Adrenal gland (tissue), 9 donors: ENCODE measurements at regions not wholly inside any gene's neighbourhood (a gene's known extent, or its start where the extent isn't known, plus 50 kb on each side); places are given as distances from the start of the nearest gene placed in this dataset.

Experiments used
- DNase-seq, 7 donors: peaks; one replicate each; pipeline ENCODE4 v3.0.0-alpha.2; 2019 to 2020
- H3K27ac ChIP-seq, 5 donors: fragments of 200-600 bp; sonication (generic) in 4 of 5; 1 replicate in 3 of 5; 2 replicates in 2 of 5; pipeline versions ENCODE4 v1.5.1 to v1.8.0; 2016 to 2020; ENCODE audit warnings: mild to moderate bottlenecking in 1 of 5
- H3K27me3 ChIP-seq: fragments of 200-600 bp; 2 replicates; pipeline ENCODE4 v1.8.0; 2021
- H3K36me3 ChIP-seq, 2 donors: fragments of 200-600 bp; replicated peaks in 1 of 2; 1 replicate in 1 of 2; 2 replicates in 1 of 2; pipeline versions ENCODE4 v1.5.1 to v1.8.0; 2018 to 2022
- H3K4me1 ChIP-seq, 2 donors: fragments of 200-600 bp; replicated peaks in 1 of 2; 1 replicate in 1 of 2; 2 replicates in 1 of 2; pipeline versions ENCODE4 v1.5.1 to v1.8.0; 2018 to 2021
- H3K4me3 ChIP-seq, 4 donors: fragments of 200-600 bp; sonication (generic) in 3 of 4; one replicate each; pipeline ENCODE4 v1.5.1; 2016 to 2018
- H3K9me3 ChIP-seq, 3 donors: fragments of 200-600 bp; sonication (generic) in 1 of 3; replicated peaks in 1 of 3; 1 replicate in 2 of 3; 2 replicates in 1 of 3; pipeline versions ENCODE4 v1.5.1 to v1.8.0; 2016 to 2021
- POLR2A ChIP-seq, 2 donors: fragments of 450-650 bp; IDR thresholded peaks; one replicate each; pipeline ENCODE4 v1.6.1; 2017; ENCODE audit warnings: antibody characterized with exemption in 2 of 2, mild to moderate bottlenecking in 2 of 2, moderate library complexity in 1 of 2
- WGBS, 4 donors: extraction: QIAGEN DNeasy Blood & Tissue Kit in 2 of 4; methylation state at CpG; one replicate each; pipeline versions ENCODE4 v1.1.5 to v1.1.7; 2013 to 2017; 5-methylcytosine and 5-hydroxymethylcytosine counted together
- intact Hi-C, 2 donors: fragments of 100-400 bp; cut with DNase I; formaldehyde crosslinking; loops; one replicate each; pipeline versions ENCODE4 v1.14.1 to v1.15.0; 2022 to 2023
- TF ChIP-seq, protein P1 (sequence below), 6 experiments: fragments of 450-650 bp in 4 of 6; fragments of 200-600 bp in 2 of 6; sonication (generic) in 1 of 6; IDR thresholded peaks; 1 replicate in 5 of 6; 2 replicates in 1 of 6; pipeline versions ENCODE4 v1.5.1 to v1.8.0; 2016 to 2021; ENCODE audit warnings: antibody characterized with exemption in 6 of 6, mild to moderate bottlenecking in 2 of 6, moderate library complexity in 1 of 6
- donor health status: healthy with polysubstance abuse.
- donor health status: Bipolar disorder and iron deficiency.
- donor health status: DM: yes; HTN: yes; CAD: no.
- donor health status: DM: no; HTN: no; CAD: no.
- donor health status: DM: no; HTN: no; CAD: no.

DNA sequence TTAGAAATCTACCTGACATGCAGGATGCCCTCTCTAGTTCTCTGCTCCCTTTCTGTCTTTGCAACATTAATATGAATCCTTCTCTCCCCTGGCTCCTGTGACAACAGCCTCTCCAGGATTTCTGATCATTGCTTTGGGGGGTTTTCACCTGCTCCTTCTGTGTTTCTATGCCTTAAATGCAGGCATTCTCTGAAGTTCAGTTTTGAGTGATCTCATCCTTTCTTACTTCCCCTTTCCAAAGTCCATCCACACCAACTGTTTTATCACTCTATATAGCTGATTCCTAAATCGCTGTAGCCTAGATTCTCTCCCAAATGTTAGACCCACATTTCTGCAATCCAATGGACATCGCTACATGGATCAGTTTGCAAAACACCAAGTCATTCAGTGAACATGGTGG is 330.7 kb upstream of the NCAM1 start:
- Histone ChIP-seq H3K4me1 (no peaks in the 10 kb centered on the region), H3K9me3 (no peaks in the 10 kb centered on the region), H3K27me3 (no peaks in the 10 kb centered on the region), H3K4me3 (no peak overlapping the region), H3K27ac (no peak overlapping the region), H3K36me3 (no peaks in the 10 kb centered on the region)
- intact Hi-C loops, result no loop called here
- 79 to 94% (median 84%) methylated on average over 2 of the region's 2 CpGs for WGBS, 4 donors
- no peak for TF ChIP-seq POLR2A (IDR thresholded peaks at IDR 0.05)
- TF ChIP-seq, protein P1, sequence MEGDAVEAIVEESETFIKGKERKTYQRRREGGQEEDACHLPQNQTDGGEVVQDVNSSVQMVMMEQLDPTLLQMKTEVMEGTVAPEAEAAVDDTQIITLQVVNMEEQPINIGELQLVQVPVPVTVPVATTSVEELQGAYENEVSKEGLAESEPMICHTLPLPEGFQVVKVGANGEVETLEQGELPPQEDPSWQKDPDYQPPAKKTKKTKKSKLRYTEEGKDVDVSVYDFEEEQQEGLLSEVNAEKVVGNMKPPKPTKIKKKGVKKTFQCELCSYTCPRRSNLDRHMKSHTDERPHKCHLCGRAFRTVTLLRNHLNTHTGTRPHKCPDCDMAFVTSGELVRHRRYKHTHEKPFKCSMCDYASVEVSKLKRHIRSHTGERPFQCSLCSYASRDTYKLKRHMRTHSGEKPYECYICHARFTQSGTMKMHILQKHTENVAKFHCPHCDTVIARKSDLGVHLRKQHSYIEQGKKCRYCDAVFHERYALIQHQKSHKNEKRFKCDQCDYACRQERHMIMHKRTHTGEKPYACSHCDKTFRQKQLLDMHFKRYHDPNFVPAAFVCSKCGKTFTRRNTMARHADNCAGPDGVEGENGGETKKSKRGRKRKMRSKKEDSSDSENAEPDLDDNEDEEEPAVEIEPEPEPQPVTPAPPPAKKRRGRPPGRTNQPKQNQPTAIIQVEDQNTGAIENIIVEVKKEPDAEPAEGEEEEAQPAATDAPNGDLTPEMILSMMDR (IDR thresholded peaks at IDR 0.05), result no peak
- no peak for DNase-seq

DNA sequence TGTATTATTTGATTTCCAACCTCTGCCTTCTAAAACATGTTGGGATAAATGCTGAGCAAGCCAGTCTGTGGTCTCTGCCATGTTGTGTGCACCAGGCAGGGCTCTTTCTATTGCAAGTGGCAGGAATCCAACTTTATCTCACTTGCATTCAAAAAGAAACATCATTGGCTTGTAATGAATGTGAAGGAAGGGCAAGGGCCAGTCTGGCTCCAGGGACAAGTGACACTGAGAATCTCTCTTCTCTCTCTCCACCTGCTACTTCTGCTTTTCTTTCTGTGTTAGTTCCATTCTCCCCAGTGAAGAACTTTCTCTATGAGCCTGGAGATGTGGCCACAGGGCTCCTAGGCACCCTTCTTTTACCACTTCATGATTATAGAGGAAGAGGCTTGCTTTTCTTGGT is 329.9 kb upstream of the NCAM1 start:
- Histone ChIP-seq H3K36me3 (no peaks in the 10 kb centered on the region), H3K4me3 (no peak overlapping the region), H3K4me1 (no peaks in the 10 kb centered on the region), H3K9me3 (no peaks in the 10 kb centered on the region), H3K27me3 (no peaks in the 10 kb centered on the region), H3K27ac (no peak overlapping the region)
- intact Hi-C loops, result no loop called here
- DNase-seq, result no peak
- TF ChIP-seq, protein P1 (IDR thresholded peaks at IDR 0.05), result no peak
- no peak for TF ChIP-seq POLR2A (IDR thresholded peaks at IDR 0.05)

DNA sequence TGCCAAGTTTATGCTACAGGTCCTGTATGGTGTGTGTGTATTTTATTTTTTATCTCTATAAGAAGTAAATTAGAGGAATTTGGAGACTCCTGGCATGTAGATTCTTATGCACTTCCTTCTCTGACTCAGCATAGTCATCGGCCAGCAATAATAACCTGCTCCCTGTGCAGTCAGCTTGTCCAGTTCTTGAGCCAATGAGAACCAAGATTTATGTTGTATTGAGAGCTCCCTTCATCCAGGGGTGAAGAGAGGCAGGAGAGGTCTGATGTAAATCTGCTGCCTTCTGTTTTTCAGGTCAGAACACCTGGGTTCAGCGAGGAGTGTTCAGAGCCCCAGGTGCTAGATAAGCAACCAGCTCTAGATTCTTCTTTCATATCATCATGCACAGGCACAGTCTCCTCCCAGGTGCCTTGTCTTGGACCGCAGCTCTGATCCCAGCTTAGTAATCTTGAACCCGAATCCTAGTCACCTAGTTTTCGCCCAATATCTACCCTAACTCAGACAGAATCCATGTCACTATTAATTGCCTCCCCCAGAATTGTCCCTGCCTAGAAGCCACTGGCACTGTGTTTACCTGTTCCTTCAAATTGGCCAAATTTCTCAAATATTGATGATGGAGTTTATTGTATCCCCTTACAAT is 328.2 kb upstream of the NCAM1 start:
- Histone ChIP-seq H3K4me3 (no peak overlapping the region), H3K36me3 (no peaks in the 10 kb centered on the region), H3K4me1 (no peaks in the 10 kb centered on the region), H3K27me3 (no peaks in the 10 kb centered on the region), H3K9me3 (no peaks in the 10 kb centered on the region), H3K27ac (no peak overlapping the region)
- TF ChIP-seq, protein P1 (IDR thresholded peaks at IDR 0.05), result no peak
- TF ChIP-seq POLR2A (IDR thresholded peaks at IDR 0.05), result no peak
- intact Hi-C loops, result no loop called here
- no peak for DNase-seq
- 57 to 78% (median 64%) methylated on average over 5 of the region's 5 CpGs for WGBS, 4 donors

DNA sequence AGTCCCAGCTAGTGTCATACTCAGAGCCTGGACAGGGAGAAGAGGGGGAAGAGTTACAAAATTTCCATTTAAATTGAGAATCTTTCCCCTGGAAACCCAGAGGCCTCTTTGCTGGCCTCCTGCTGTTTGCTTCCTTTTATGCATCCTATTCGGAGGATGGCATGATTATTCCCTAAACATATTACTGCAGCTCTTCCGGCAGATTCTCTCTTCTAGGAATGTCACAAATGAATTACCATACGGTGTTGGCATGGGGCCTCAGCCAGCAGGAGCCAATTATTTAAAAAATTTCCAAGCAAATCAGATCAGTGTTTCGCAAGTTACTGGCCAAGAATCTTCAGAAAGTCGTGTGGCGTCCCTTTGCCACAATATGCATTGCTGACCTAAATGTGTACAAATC is 326.7 kb upstream of the NCAM1 start:
- Histone ChIP-seq H3K4me3 (no peak overlapping the region), H3K4me1 (no peaks in the 10 kb centered on the region), H3K36me3 (no peaks in the 10 kb centered on the region), H3K27ac (no peak overlapping the region), H3K27me3 (no peaks in the 10 kb centered on the region), H3K9me3 (peaks cover 0 to 8% (median 0%) of the 10 kb centered on the region in 3 donors)
- intact Hi-C loops, result no loop called here
- WGBS, 4 donors, result 60 to 79% (median 67%) methylated on average over 6 of the region's 6 CpGs
- TF ChIP-seq, protein P1 (IDR thresholded peaks at IDR 0.05), result no peak
- TF ChIP-seq POLR2A (IDR thresholded peaks at IDR 0.05), result no peak
- DNase-seq, result no peak
